Left ventricle myocardium inferior (tissue), 1 donor: ENCODE measurements at regions not wholly inside any gene's neighbourhood (a gene's known extent, or its start where the extent isn't known, plus 50 kb on each side); places are given as distances from the start of the nearest gene placed in this dataset.

ENCODE experiments used
- DNase-seq: peaks from one replicate; pipeline ENCODE4 v3.0.0-alpha.2; 2020
- H3K27ac ChIP-seq: fragments of 200-600 bp; replicated peaks from 2 replicates; pipeline ENCODE4 v1.8.0; 2021
- H3K27me3 ChIP-seq: fragments of 200-600 bp; 2 replicates; pipeline ENCODE4 v1.8.0; 2021; ENCODE audit warnings: low read depth
- H3K36me3 ChIP-seq: fragments of 200-600 bp; 2 replicates; pipeline ENCODE4 v1.8.0; 2021
- H3K4me1 ChIP-seq: fragments of 200-600 bp; 2 replicates; pipeline ENCODE4 v1.8.0; 2021
- H3K4me3 ChIP-seq: fragments of 200-600 bp; 2 replicates; pipeline ENCODE4 v1.8.0; 2021; ENCODE audit warnings: mild to moderate bottlenecking, moderate library complexity
- H3K9me3 ChIP-seq: fragments of 200-600 bp; replicated peaks from 2 replicates; pipeline ENCODE4 v1.8.0; 2021
- intact Hi-C: fragments of 100-400 bp; cut with micrococcal nuclease; formaldehyde crosslinking; loops from one replicate; pipeline ENCODE4 v1.11.0; 2022
- TF ChIP-seq, protein P1 (sequence below): fragments of 200-600 bp; IDR thresholded peaks from 2 replicates; pipeline ENCODE4 v1.8.0; 2021; ENCODE audit warnings: antibody characterized with exemption, mild to moderate bottlenecking, borderline replicate concordance
- donor health status: DM: no; HTN: yes; CAD: no; lungs with severe emphysema.

DNA sequence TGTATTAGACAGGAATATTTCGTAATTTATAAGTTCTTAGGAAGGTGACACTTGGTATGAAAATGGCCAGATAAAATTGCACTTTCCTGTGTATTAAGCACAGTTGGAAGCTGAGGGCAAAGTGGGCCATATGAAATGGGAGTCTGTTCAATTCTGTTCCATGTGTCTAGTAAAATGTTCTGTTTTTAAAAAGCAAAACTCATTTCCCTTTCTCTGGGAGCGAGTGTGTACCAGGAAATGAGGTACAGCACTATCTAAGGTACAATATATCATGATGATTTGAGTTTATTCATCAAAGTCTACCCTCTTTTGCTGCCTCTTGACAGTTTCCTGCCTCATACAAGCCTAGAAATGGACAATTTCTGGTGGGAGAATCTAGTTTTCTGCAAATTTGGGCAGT is 51.2 kb upstream of the KCNN2 start:
- H3K27ac ChIP-seq = no peak overlapping the region
- DNase-seq = no peak
- no peak overlapping the region for H3K4me3 ChIP-seq
- TF ChIP-seq, protein P1, sequence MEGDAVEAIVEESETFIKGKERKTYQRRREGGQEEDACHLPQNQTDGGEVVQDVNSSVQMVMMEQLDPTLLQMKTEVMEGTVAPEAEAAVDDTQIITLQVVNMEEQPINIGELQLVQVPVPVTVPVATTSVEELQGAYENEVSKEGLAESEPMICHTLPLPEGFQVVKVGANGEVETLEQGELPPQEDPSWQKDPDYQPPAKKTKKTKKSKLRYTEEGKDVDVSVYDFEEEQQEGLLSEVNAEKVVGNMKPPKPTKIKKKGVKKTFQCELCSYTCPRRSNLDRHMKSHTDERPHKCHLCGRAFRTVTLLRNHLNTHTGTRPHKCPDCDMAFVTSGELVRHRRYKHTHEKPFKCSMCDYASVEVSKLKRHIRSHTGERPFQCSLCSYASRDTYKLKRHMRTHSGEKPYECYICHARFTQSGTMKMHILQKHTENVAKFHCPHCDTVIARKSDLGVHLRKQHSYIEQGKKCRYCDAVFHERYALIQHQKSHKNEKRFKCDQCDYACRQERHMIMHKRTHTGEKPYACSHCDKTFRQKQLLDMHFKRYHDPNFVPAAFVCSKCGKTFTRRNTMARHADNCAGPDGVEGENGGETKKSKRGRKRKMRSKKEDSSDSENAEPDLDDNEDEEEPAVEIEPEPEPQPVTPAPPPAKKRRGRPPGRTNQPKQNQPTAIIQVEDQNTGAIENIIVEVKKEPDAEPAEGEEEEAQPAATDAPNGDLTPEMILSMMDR = no peak
- intact Hi-C loops = no loop called here
- H3K27me3 ChIP-seq = no peaks in the 10 kb centered on the region
- no peaks in the 10 kb centered on the region for H3K36me3 ChIP-seq
- H3K4me1 ChIP-seq = peaks cover 8% of the 10 kb centered on the region
- no peaks in the 10 kb centered on the region for H3K9me3 ChIP-seq

DNA sequence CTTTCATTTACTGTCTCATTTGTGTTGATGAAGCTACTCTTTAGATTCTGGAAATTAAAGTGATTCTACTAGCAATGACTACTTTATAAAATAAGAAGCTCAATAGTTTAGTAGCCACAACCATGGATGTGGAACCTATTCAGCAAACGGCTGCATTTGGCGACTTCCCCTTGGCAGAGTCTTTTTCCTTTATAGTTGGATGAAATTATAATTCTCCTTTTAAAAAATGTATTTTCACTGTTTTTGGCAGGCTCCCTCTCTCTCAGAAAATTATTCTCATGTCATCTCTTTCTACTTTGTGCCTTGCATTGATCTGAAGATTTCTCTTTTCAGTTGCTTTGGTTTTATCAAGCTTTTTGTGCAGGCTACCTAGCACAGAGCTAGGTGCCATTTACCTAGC is 50.6 kb upstream of the KCNN2 start:
- intact Hi-C loops = no loop called here
- no peak overlapping the region for H3K4me3 ChIP-seq
- H3K27me3 ChIP-seq = no peaks in the 10 kb centered on the region
- H3K9me3 ChIP-seq = no peaks in the 10 kb centered on the region
- DNase-seq = no peak
- no peaks in the 10 kb centered on the region for H3K36me3 ChIP-seq
- H3K27ac ChIP-seq = no peak overlapping the region
- TF ChIP-seq, protein P1 = no peak
- H3K4me1 ChIP-seq = peaks cover 8% of the 10 kb centered on the region

DNA sequence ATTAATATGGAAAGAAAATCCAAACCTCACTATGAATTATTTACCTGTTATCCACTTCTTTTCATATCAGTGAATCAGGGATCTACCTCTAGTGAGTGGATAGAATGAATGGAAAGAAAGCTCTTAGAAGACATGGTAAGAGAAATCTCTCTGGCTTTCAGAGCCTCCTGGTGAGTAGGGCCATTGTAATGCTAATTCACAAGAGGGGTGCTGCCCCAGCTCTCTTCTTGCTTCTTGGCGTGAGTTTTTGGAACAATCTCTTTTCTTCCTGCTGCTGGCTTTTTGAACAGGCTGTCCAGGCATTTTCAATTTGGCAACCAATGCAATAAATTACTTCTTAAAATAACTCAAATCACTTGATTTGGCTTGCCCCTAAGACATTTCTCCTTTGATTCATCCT is 49.9 kb upstream of the KCNN2 start:
- intact Hi-C loops = no loop called here
- Histone ChIP-seq H3K36me3 (no peaks in the 10 kb centered on the region), H3K27ac (no peak overlapping the region), H3K9me3 (no peaks in the 10 kb centered on the region), H3K4me3 (no peak overlapping the region), H3K4me1 (peaks cover 13% of the 10 kb centered on the region), H3K27me3 (no peaks in the 10 kb centered on the region)
- TF ChIP-seq, protein P1 = no peak
- DNase-seq = no peak
